Loucy (cell line): ENCODE measurements at regions not wholly inside any gene's neighbourhood (a gene's known extent, or its start where the extent isn't known, plus 50 kb on each side); places are given as distances from the start of the nearest gene placed in this dataset.
"Not testable (repeated sequence)": the region's sequence is repeated elsewhere in the genome, so short reads cannot be mapped to it uniquely, and the experiment has no call there.

Experiments
- CTCF ChIP-seq: fragments of 200-600 bp; sonication (generic); conservative IDR thresholded peaks from 2 replicates; pipeline ENCODE4 v1.5.1; 2014; ENCODE audit warnings: mild to moderate bottlenecking, antibody characterized with exemption, low read length
- EZH2phosphoT487 ChIP-seq: fragments of 200-600 bp; IDR thresholded peaks from 2 replicates; pipeline ENCODE4 v1.6.1; 2018; ENCODE audit warnings: antibody characterized with exemption, mild to moderate bottlenecking, moderate library complexity, borderline replicate concordance

- TF ChIP-seq CTCF, EZH2phosphoT487: not testable (repeated sequence)
These were observed 657.1 kb downstream of the MECOM start for GRCh38 chr3:169006398-169006797.
